GM23248 (cell line): ENCODE measurements at regions not wholly inside any gene's neighbourhood (a gene's known extent, or its start where the extent isn't known, plus 50 kb on each side); places are given as distances from the start of the nearest gene placed in this dataset.

Experiments used
- EZH2 ChIP-seq: fragments of 200-600 bp; sonication (generic); IDR thresholded peaks from 2 replicates; pipeline ENCODE4 v1.6.1; 2018; ENCODE audit warnings: antibody characterized with exemption, mild to moderate bottlenecking; ENCODE audit not compliant: insufficient read depth, poor library complexity, severe bottlenecking
- EZH2phosphoT487 ChIP-seq: fragments of 200-600 bp; sonication (generic); IDR thresholded peaks from 2 replicates; pipeline ENCODE4 v1.6.1; 2018; ENCODE audit warnings: antibody characterized with exemption, moderate library complexity, mild to moderate bottlenecking, low read depth; ENCODE audit not compliant: insufficient read depth

GRCh38 chr12:124676714-124677462 lies 109.5 kb upstream of the NCOR2 start:
- no peak for TF ChIP-seq EZH2phosphoT487
- TF ChIP-seq EZH2: no peak
